Naive B cell (primary cell): ENCODE measurements at regions not wholly inside any gene's neighbourhood (a gene's known extent, or its start where the extent isn't known, plus 50 kb on each side); places are given as distances from the start of the nearest gene placed in this dataset.
"Not testable (repeated sequence)": the region's sequence is repeated elsewhere in the genome, so short reads cannot be mapped to it uniquely, and the experiment has no call there.

Experiments
- ATAC-seq, 2 donors: fragments of 150-1000 bp; cut with Tn5 transposase; 2 replicates each; pipeline ENCODE4 v1.10.0; 2021; ENCODE audit warnings: low read depth in 2 of 2, mild to moderate bottlenecking in 2 of 2, moderate library complexity in 2 of 2
- DNase-seq: peaks from one replicate; pipeline ENCODE4 v3.0.0; 2022
- H3K27ac Mint-ChIP-seq, 6 donors: one replicate each; pipeline ENCODE4 v1.8.0; 2020 to 2022; ENCODE audit warnings: mild to moderate bottlenecking in 6 of 6, mixed read lengths in 6 of 6, moderate library complexity in 5 of 6, inconsistent platforms in 2 of 6
- H3K27me3 Mint-ChIP-seq, 3 donors: one replicate each; pipeline ENCODE4 v1.8.0; 2021 to 2022; ENCODE audit warnings: mixed read lengths in 3 of 3, mild to moderate bottlenecking in 1 of 3
- H3K36me3 Mint-ChIP-seq, 2 donors: one replicate each; pipeline ENCODE4 v1.8.0; 2020 to 2022; ENCODE audit warnings: mixed read lengths in 2 of 2, inconsistent platforms in 1 of 2, mild to moderate bottlenecking in 1 of 2
- H3K4me1 Mint-ChIP-seq, 3 donors: one replicate each; pipeline ENCODE4 v1.8.0; 2020 to 2022; ENCODE audit warnings: mixed read lengths in 3 of 3, inconsistent platforms in 1 of 3, mild to moderate bottlenecking in 1 of 3, moderate library complexity in 1 of 3
- H3K4me3 Mint-ChIP-seq, 8 donors: one replicate each; pipeline ENCODE4 v1.8.0; 2020 to 2022; ENCODE audit warnings: mild to moderate bottlenecking in 8 of 8, mixed read lengths in 8 of 8, moderate library complexity in 8 of 8, inconsistent platforms in 2 of 8
- H3K9me3 Mint-ChIP-seq, 7 donors: one replicate each; pipeline ENCODE4 v1.8.0; 2020 to 2022; ENCODE audit warnings: mixed read lengths in 7 of 7, mild to moderate bottlenecking in 5 of 7, inconsistent platforms in 2 of 7, moderate library complexity in 1 of 7

GRCh38 chr5:116718317-116718716 is 143.7 kb upstream of the SEMA6A start:
- peaks cover 0 to 5% (median 0%) of the 10 kb centered on the region in 7 donors for H3K9me3 Mint-ChIP-seq
- H3K4me1 Mint-ChIP-seq: no peaks in the 10 kb centered on the region
- no peaks in the 10 kb centered on the region for H3K36me3 Mint-ChIP-seq
- no peak overlapping the region for H3K4me3 Mint-ChIP-seq
- DNase-seq: no peak
- H3K27me3 Mint-ChIP-seq: peaks cover 0 to 13% (median 0%) of the 10 kb centered on the region in 3 donors
- H3K27ac Mint-ChIP-seq: no peak overlapping the region
- ATAC-seq: no peak

- Mint-ChIP-seq H3K4me1 (no peaks in the 10 kb centered on the region), H3K9me3 (no peaks in the 10 kb centered on the region), H3K27me3 (peaks cover 0 to 4% (median 0%) of the 10 kb centered on the region in 3 donors)
Measured at GRCh38 chr5:116709082-116709481, 134.5 kb upstream of the SEMA6A start.

GRCh38 chr5:116705121-116705519 is 130.5 kb upstream of the SEMA6A start:
- not testable (repeated sequence) for H3K36me3 Mint-ChIP-seq, H3K4me3 Mint-ChIP-seq, H3K27me3 Mint-ChIP-seq, H3K9me3 Mint-ChIP-seq, DNase-seq, ATAC-seq, H3K27ac Mint-ChIP-seq, H3K4me1 Mint-ChIP-seq

More at GRCh38 chr5:116709082-116709481, 134.5 kb upstream of the SEMA6A start:
- peak overlapping the region in 1 of 6 donors; percentile 40 for H3K27ac Mint-ChIP-seq
- H3K4me3 Mint-ChIP-seq: no peak overlapping the region
- no peak for ATAC-seq
- H3K36me3 Mint-ChIP-seq: no peaks in the 10 kb centered on the region
- no peak for DNase-seq

DNA sequence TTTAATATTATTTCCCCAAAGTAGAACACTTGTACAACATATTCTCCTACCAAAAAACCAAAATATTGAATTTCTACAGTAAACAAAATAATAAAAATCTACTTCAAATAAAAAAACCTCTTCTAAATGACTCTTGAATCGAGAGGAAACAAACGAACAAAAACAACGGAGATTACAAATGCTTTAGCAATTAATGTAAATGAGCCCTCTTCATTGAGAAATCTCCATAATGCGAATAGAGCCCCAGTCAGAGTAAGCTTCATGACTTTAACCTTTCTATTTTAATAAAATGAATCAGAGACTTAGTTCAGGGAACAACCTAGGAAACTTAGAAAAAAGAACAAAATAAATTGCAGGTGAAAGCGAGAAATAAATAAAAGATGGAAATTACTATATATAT is 129.3 kb upstream of the SEMA6A start:
- Mint-ChIP-seq H3K9me3 (no peaks in the 10 kb centered on the region), H3K27me3 (no peaks in the 10 kb centered on the region), H3K4me3 (no peak overlapping the region), H3K27ac (no peak overlapping the region), H3K36me3 (no peaks in the 10 kb centered on the region), H3K4me1 (no peaks in the 10 kb centered on the region)
- DNase-seq (no peak), ATAC-seq (no peak)

DNA sequence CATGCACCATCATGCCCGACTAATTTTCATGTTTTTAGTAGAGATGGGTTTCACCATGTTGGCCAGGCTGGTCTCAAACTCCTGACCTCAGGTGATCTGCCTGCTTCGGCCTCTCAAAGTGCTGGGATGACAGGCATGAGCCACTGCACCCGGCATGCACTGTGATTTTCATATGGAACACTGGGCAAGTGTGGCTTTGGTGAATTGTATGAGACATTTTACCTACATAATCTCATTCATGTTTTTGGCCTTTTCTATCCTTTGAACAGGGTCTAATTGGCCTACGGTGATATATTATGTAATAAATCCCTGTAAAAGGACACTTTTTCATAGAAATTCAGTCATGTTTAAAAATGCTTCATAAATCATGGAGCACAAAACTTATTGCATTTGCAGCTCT is 128.7 kb upstream of the SEMA6A start:
- DNase-seq: no peak
- no peaks in the 10 kb centered on the region for H3K27me3 Mint-ChIP-seq
- H3K27ac Mint-ChIP-seq: no peak overlapping the region
- H3K9me3 Mint-ChIP-seq: peaks cover 0 to 2% (median 0%) of the 10 kb centered on the region in 7 donors
- H3K4me3 Mint-ChIP-seq: no peak overlapping the region
- no peak for ATAC-seq
- no peaks in the 10 kb centered on the region for H3K36me3 Mint-ChIP-seq
- H3K4me1 Mint-ChIP-seq: no peaks in the 10 kb centered on the region

- no peak for ATAC-seq
- no peak overlapping the region for H3K4me3 Mint-ChIP-seq
- no peak for DNase-seq
- H3K4me1 Mint-ChIP-seq: no peaks in the 10 kb centered on the region
- H3K9me3 Mint-ChIP-seq: peaks cover 0 to 2% (median 0%) of the 10 kb centered on the region in 7 donors
- peaks cover 0 to 2% (median under 1%) of the 10 kb centered on the region in 3 donors for H3K27me3 Mint-ChIP-seq
- no peaks in the 10 kb centered on the region for H3K36me3 Mint-ChIP-seq
- peak overlapping the region in 1 of 6 donors; percentile 35 for H3K27ac Mint-ChIP-seq
Measured at GRCh38 chr5:116702776-116703175, 128.2 kb upstream of the SEMA6A start.

DNA sequence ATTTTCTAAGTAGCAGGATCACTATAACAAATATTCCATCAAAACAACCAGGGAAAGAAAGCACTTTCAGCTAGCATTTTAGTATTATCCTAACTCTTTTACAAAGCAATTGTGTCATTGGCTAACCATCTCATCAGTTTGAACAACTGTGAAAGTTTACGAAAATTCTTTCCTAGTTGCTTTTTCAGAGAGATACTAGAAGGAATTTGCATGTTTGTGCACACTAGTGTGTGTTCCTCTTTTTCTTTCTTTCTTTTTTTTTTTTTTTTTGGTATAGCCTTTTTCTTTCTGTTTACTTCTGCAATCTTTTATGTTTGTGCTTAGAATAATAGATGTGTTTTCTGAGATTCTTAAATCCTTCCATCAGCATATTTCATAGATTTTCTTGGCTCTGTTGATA is 124.7 kb upstream of the SEMA6A start:
- no peaks in the 10 kb centered on the region for H3K4me1 Mint-ChIP-seq

DNA sequence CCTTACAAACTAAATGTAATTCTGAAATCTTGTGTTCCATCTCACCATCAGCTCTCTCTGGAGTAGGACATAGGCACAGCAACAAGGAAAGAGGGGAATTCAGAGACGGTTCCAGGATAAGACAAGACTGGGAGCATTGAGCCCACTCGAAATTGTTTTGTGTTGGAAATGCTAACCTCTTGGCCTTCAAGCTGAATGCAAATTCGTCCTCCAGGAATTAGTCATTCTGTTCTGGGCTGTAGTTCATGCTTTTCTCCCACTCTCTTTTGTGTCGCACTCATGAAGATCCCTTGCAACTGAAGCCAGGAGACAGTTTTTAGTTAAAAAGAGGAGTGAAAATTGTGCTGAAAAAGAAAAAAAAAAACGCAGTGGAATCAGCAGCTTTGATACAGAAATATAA is 121.7 kb upstream of the SEMA6A start:
- Mint-ChIP-seq H3K4me3 (no peak overlapping the region), H3K4me1 (no peaks in the 10 kb centered on the region), H3K27ac (no peak overlapping the region), H3K36me3 (no peaks in the 10 kb centered on the region), H3K27me3 (peaks cover 7 to 18% (median 14%) of the 10 kb centered on the region in 3 donors), H3K9me3 (peaks cover 0 to 5% (median 4%) of the 10 kb centered on the region in 7 donors)
- DNase-seq: no peak
- no peak for ATAC-seq

More for the DNA sequence above, 124.7 kb upstream of the SEMA6A start:
- Mint-ChIP-seq H3K27ac (no peak overlapping the region), H3K9me3 (peaks cover 0 to 5% (median 4%) of the 10 kb centered on the region in 7 donors), H3K4me3 (no peak overlapping the region), H3K27me3 (peaks cover 4 to 8% (median 7%) of the 10 kb centered on the region in 3 donors), H3K36me3 (no peaks in the 10 kb centered on the region)
- ATAC-seq (no peak), DNase-seq (no peak)

GRCh38 chr5:116695681-116696080 is 121.1 kb upstream of the SEMA6A start:
- no peaks in the 10 kb centered on the region for H3K4me1 Mint-ChIP-seq
- H3K4me3 Mint-ChIP-seq: no peak overlapping the region

GRCh38 chr5:116686438-116686837 is 111.8 kb upstream of the SEMA6A start:
- ATAC-seq: no peak
- H3K4me3 Mint-ChIP-seq: no peak overlapping the region
- peaks cover 0 to 9% (median 9%) of the 10 kb centered on the region in 3 donors for H3K27me3 Mint-ChIP-seq
- DNase-seq: no peak
- H3K36me3 Mint-ChIP-seq: no peaks in the 10 kb centered on the region
- no peak overlapping the region for H3K27ac Mint-ChIP-seq
- peaks cover 0 to 4% (median 2%) of the 10 kb centered on the region in 3 donors for H3K4me1 Mint-ChIP-seq
- H3K9me3 Mint-ChIP-seq: peaks cover 0 to 10% (median 0%) of the 10 kb centered on the region in 7 donors

More at GRCh38 chr5:116695681-116696080, 121.1 kb upstream of the SEMA6A start:
- Mint-ChIP-seq H3K36me3 (no peaks in the 10 kb centered on the region), H3K27me3 (peaks cover 7 to 18% (median 14%) of the 10 kb centered on the region in 3 donors), H3K27ac (no peak overlapping the region), H3K9me3 (peaks cover 0 to 5% (median 4%) of the 10 kb centered on the region in 7 donors)
- ATAC-seq (no peak), DNase-seq (no peak)

DNA sequence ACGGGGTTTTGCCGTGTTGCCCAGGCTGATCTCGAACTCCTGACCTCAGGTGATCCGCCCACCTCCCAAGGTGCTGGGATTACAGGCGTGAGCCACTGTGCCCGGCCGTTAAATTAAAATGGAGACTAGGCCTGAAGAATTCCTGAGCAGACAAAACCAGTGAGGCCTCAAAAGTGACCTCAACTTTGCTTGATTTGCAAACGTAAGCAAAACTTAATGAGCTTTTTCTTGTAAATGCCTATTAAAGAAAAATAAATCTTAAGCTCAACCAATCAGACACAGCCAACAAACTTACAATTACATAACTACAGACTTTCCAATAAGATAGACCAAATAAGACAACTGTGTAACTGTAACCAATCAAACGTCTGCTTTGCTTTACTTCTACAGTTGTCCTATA is 111.3 kb upstream of the SEMA6A start:
- ATAC-seq (no peak), DNase-seq (no peak)
- Mint-ChIP-seq H3K27me3 (peaks cover 0 to 9% (median 9%) of the 10 kb centered on the region in 3 donors), H3K4me1 (peaks cover 0 to 4% (median 2%) of the 10 kb centered on the region in 3 donors), H3K9me3 (peaks cover 0 to 10% (median 0%) of the 10 kb centered on the region in 7 donors), H3K4me3 (no peak overlapping the region), H3K36me3 (no peaks in the 10 kb centered on the region), H3K27ac (no peak overlapping the region)

DNA sequence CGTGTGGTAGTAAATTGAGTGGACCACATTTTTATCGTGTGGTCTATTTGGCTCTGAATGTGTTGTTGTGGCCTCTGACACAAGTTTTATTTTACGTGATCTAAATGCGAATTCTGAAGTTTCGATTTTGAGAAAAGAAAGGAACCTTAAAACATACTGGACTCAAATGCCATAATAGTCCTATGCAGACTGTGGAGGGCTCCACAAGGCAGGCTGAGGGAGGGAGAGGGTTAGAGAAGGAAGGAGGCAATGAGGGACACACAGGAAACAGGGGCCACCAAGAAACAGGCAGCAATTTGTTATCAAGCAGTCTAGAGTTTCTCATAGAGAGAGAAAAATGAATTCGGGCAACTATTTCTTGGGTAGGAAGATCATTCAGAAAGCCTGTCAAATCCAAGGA is 110.4 kb upstream of the SEMA6A start:
- no peaks in the 10 kb centered on the region for H3K36me3 Mint-ChIP-seq
- peaks cover 0 to 4% (median 2%) of the 10 kb centered on the region in 3 donors for H3K4me1 Mint-ChIP-seq
- ATAC-seq (no peak), DNase-seq (no peak)
- H3K27me3 Mint-ChIP-seq: peaks cover 0 to 9% (median 9%) of the 10 kb centered on the region in 3 donors
- peaks cover 0 to 15% (median 0%) of the 10 kb centered on the region in 7 donors for H3K9me3 Mint-ChIP-seq
- H3K4me3 Mint-ChIP-seq: no peak overlapping the region
- peak overlapping the region in 1 of 6 donors; percentile 19 for H3K27ac Mint-ChIP-seq

- DNase-seq (peak; percentile 8), ATAC-seq (peak; percentile 73 to 87)
- H3K4me3 Mint-ChIP-seq: peak overlapping the region in 1 of 8 donors; percentile 16
- H3K27ac Mint-ChIP-seq: peak overlapping the region in 1 of 6 donors; percentile 21
- no peaks in the 10 kb centered on the region for H3K36me3 Mint-ChIP-seq
- H3K4me1 Mint-ChIP-seq: peaks cover 0 to 4% (median 2%) of the 10 kb centered on the region in 3 donors
- peaks cover 0 to 4% (median 3%) of the 10 kb centered on the region in 3 donors for H3K27me3 Mint-ChIP-seq
- peaks cover 0 to 9% (median 0%) of the 10 kb centered on the region in 7 donors for H3K9me3 Mint-ChIP-seq
Measured at GRCh38 chr5:116681334-116682013, 106.9 kb upstream of the SEMA6A start.

DNA sequence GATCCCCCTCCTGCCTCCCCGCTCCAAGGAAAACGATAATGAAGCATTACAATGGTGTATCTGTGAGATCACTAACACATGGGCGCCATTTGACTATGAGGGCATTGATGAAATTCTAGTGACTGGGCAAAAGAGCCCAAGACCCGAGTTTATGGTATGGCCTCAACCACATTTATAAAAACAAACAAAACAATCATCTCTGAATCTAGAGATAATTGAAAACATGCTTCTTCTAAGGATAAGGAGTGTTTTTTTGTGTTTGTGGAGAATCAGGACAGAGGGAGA is 100.9 kb upstream of the SEMA6A start:
- ATAC-seq: no peak
- Mint-ChIP-seq H3K9me3 (peaks cover 0 to 4% (median 0%) of the 10 kb centered on the region in 7 donors), H3K36me3 (no peaks in the 10 kb centered on the region), H3K27me3 (peaks cover 0 to 4% (median 0%) of the 10 kb centered on the region in 3 donors), H3K27ac (no peak overlapping the region), H3K4me1 (no peaks in the 10 kb centered on the region), H3K4me3 (no peak overlapping the region)
- DNase-seq: no peak
